GM21423 (cell line): ENCODE measurements at regions not wholly inside any gene's neighbourhood (a gene's known extent, or its start where the extent isn't known, plus 50 kb on each side); places are given as distances from the start of the nearest gene placed in this dataset.
"Not testable (repeated sequence)": the region's sequence is repeated elsewhere in the genome, so short reads cannot be mapped to it uniquely, and the experiment has no call there.

ENCODE experiments used
- ATAC-seq: cut with Tn5 transposase; IDR thresholded peaks from one replicate; pipeline ENCODE4 v1.9.1; 2021; ENCODE audit warnings: mild to moderate bottlenecking, moderate library complexity; ENCODE audit not compliant: unreplicated experiment

DNA sequence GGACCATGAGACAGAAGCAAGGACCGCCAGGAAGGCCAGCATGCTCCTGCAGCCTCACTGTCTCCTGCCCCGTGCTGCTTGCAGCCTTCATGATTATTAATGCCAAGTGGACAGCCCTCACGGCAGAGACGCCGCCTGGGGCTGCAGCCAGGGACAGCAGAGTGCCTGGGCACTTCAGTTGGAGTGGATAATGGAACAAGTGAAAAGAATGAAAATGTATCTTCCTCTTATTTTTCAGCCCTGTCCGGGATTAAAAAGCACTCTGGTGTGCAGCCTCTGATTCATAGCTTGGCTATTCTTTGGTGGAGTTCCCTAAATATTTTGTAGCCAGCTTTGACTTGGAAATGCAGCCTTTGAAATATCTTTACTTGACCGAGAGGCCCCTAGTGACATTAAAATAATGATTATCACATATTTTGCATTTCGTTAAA lies 1404.2 kb downstream of the BRD1 start:
- ATAC-seq: no peak

GRCh38 chr22:48422900-48423480 lies 1404.7 kb downstream of the BRD1 start:
- ATAC-seq: no peak

GRCh38 chr22:48418831-48419230 lies 1408.8 kb downstream of the BRD1 start:
- no peak for ATAC-seq

DNA sequence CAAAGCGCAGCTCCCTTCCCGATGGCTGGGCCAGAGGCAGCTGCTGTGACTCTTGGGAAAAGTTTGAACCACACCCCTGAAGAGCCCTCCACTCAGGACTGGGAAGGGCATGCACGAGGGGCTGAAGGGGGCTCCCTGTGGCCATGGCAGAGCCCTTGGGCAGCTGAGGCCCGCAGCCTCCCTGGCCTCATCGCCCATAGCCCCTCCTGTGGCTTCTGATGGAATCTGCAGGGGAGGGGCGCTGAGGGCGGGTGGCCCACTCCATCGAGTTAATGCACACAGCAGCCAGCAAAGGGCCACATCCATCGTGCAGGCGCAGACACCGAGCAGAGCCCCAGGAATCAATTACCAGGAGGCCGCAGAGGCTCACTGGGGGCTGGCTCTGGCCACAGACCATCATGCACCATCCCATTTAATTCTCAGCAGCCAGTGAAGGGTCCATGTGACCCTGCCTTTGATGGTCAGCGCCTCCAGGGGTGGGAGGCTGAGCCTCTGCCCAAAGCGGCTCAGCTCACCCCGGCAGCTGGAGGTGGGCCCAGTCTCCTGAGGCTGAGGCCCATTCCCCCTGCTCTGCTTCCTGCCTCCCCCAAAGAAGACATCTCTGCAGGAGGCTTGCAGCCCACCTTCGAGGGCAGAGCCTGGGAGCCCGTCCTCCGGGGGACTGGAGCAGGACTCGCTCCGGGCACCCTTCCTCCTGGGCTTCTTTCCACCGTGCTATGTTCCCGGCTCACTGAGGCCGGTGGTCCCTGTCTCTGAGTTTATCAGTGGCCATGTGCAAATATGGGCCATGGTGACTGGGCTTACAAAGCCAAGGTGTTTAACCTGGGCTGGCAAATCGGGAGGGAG lies 1410.2 kb downstream of the BRD1 start:
- ATAC-seq: no peak

DNA sequence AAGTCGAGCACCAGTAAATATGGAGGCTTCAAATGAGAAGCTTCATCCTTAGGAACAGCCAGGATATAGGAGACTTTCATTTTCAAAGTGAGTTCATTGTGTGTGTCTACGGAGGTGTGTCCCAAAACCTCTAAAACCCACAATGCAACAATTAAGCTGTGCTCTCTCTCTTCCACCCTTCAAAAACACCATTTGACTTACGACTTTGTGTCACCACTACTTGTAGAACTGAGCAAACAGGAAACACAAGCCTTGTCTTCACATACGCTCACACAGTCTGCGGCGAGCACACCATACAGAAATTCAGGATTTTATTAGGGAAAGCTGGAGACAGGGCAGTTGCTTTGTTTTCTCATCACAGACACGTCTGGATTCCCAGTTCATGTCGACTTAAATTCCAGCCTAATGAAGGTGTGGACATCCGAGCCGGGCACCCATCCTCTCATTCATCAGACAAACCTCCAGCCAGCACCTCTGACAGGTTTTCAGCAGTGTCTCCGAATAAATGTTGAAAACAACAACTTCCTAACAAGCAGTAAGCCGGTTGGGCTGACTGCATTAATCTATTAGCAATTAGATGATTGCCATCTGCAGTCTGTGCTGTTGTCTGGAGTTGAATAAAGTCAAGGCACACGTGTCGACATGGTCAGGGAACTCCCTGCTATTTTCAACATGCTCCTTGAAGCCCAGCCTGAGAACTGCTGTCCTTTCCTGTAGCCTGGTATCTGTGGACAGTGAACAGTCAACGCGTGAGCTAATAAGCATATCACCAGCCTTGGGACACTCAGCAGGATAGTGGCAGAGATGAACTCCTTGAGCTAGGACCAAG lies 1411.1 kb downstream of the BRD1 start:
- no peak for ATAC-seq

GRCh38 chr22:48415520-48415919 lies 1412.2 kb downstream of the BRD1 start:
- ATAC-seq: no peak

DNA sequence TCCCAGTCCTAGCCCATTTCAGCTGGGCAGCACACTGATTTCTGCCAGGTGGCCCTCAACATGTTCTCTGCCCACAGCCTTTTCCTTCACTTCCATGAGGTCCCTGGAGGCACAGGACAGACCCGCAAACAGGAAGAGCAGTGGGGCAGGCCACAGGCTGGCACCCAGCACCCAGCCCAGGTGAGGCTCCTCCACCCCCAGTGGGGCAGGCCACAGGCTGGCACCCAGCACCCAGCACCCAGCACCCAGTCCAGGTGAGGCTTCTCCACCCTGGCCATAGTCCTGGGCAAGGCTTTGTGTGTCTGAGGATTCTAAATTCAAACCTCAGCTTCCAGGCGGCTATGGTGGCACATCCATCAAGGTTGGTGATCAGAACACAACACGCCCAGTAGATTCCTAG lies 1413.0 kb downstream of the BRD1 start:
- ATAC-seq: no peak

DNA sequence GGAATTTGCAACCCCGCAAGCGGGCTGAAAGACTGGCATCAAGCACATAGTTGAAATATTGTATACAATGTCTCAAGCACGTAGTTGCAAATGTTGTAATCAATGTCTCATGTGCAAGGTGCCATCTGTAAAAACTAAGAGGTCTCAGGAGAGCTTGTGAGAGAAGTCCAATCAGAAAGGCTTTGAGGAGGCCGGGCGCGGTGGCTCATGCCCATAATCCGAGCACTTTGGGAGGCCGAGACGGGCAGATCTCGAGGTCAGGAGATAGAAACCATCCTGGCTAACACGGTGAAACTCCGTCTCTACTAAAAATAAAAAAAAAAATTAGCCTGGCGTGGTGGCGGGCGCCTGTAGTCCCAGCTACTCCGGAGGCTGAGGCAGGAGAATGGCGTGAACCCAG lies 1414.7 kb downstream of the BRD1 start:
- ATAC-seq: not testable (repeated sequence)

DNA sequence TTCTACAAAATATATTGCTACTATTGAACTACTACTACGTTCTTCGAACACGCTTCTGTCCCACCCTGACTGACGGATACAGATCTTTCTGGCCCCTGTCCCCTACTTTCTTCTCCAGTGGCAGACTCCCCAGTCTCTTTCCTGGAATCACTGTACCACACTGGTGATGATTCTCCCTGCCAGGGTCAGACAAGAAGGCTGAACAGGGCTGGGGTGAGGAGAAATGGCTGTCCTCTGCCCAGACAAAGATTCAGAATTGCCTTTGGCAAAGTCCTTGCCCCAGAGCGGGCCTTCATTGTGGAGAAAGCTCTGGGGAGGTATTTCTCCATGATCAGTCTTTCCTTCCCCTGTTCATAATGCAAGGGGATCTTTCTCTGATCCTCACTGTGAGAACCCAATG lies 1417.1 kb downstream of the BRD1 start:
- ATAC-seq: no peak

GRCh38 chr22:48407256-48407955 lies 1420.3 kb downstream of the BRD1 start:
- no peak for ATAC-seq

- no peak for ATAC-seq
Measured at GRCh38 chr22:48406161-48406560, 1421.5 kb downstream of the BRD1 start.

DNA sequence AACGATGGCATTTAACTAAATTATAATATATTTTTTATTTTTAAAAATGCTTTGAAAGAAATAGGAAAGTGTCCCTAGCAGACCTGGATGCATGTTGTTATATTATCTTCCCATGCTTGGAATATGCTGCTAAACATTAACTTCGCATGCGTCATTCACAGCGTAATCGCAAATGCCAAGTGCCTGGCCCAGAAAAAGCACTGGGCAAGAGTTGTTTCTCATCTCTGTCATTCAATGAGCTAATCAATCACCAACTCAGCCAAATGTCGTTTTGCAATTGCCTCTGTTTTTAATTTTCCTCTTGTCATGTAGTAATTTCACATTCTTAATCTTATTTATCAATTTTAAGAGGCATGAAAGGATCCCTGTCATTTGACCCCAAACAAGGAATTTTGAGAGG lies 1421.9 kb downstream of the BRD1 start:
- ATAC-seq: no peak

DNA sequence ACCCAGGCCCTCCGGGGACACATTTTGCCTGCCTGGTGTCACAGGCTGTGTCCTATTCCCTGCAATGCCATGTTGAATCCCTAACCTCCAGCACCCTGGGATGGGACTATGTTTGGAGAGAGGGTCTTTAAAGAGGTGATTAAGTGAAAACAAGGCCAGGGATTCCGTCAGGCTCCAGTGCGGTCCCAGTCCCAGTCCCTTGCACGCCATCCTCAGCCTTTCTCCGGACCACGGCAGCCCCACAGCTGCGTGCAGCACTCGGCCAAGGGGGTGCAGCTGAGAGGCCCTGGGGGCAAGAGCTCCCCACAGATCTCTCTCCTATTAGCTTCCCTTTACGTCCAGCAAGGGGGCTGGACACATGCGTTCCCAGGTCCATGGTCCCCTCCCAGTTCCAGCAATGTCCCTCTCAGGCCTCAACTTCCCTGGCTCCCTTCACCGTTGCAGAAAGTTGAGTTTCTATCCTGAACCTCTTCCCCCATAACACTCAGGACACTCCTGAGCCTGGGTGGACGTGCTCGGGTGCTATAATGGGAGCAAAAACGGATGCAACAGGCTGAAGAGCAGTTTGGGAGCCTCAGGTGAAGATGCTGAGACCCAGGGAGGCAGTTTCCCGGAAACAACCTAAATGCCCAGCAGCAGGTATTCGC lies 1422.7 kb downstream of the BRD1 start:
- no peak for ATAC-seq

DNA sequence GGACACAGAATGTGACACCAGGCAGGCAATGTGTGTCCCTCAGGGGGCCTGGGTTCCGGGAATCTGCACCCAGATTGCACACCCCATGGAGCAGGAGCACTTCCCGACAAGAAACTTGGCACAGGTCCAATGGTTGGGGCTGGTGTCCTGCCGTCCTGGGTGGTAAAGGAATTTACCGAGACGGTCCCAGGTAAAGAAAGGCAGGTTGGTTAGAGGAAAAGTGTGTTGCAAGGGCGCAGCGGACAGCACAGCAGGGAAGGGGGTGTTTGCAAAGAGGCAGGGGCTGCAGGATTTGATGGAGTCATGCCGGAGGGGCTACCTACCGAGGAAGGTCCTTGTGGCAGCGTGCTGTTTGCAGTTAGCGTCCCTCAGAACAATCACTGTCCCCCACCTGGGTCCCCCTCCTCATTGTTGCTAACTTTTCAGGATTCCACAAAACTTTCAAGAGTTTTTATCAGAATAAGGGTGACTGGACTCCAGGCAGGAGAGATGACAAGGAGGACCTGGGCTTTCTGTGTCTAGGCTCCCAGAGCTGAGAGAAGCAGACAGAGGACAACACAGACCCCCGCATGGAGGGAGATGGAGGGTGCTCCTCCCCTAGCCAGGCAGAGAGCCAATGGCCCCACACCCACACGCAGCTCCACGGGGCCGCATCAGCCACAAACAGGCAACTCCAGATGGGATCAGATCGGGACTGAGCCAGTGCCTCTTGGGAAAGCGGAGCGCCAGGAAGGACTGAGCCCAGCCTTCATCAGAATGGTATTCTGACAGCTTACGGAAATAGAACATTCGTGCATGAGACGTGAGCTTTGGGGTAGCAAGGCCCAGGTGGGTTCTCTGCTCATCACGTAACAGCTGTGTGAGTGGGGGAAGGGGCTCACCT lies 1423.9 kb downstream of the BRD1 start:
- no peak for ATAC-seq

DNA sequence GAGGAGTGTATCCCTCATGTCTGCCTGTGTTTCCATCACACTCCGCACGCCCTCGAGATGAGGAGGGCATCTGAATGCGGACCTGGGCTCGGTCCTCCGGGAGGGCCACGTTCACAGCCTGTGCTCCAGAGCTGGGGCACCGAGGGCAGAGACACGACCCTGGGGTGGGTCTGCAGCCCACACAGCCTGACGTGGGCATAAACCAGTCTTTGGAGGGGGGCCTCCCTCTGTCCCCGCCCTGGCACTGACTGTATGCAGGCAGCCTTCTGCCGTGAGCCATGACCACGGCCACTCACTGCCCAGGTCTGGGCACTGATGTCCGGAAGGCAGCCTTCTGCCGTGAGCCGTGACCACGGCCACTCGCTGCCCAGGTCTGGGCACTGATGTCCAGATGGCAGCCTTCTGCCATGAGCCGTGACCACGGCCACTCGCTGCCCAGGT lies 1425.1 kb downstream of the BRD1 start:
- ATAC-seq: no peak

- not testable (repeated sequence) for ATAC-seq
Measured at GRCh38 chr22:48401523-48401922, 1426.2 kb downstream of the BRD1 start.

DNA sequence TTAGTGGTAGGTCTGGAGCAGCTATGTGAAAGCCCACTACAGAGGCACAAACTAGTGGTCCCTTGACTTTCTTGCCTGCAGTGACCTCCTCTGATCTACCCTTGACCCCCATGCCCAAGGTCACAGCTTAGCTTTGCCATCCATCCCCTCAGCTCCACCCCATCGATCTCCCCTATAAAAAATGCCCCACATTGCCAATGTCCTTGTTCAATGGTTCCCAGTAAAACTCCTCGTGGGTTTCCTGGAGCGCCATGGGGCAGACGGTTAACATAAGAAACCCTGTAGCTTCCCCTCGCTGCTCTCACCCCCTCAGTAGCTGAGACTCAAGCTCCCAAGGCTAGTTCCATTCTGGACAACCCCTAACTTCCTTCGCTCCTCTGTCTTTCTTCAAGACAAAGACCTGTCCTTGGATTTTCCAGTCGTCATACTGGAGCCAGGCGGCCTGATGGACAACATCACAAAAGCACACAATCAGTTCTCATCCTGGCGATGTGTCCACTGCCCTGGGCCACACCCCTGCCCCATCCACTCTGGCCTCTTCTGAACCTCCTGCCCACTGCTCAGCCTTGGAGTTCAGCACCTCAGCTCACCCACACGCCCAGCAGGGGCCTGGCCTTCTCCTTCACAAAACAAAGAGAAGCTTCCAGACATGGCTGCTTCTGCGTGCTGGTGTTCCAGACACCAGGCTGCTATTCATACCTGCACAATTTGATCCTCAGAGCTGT lies 1429.3 kb downstream of the BRD1 start:
- no peak for ATAC-seq

GRCh38 chr22:48397531-48398180 lies 1430.0 kb downstream of the BRD1 start:
- ATAC-seq: no peak
